HepG2 (cell line): ENCODE measurements at regions not wholly inside any gene's neighbourhood (a gene's known extent, or its start where the extent isn't known, plus 50 kb on each side); places are given as distances from the start of the nearest gene placed in this dataset.

Source experiments
- ATAD3A ChIP-seq: sonication (generic); formaldehyde crosslinking; IDR thresholded peaks from 2 replicates; pipeline ENCODE4 v1.4.0; 2020; ENCODE audit warnings: missing genetic modification reagents
- BCL6 ChIP-seq: IDR thresholded peaks from 2 replicates; pipeline ENCODE4 v1.6.1; 2016; ENCODE audit warnings: missing genetic modification reagents, missing compliant biosample characterization
- FOXM1 ChIP-seq: sonication (generic); formaldehyde crosslinking; IDR thresholded peaks from 2 replicates; pipeline ENCODE4 v1.5.0; 2020; ENCODE audit warnings: missing genetic modification reagents
- FOXP1 ChIP-seq, 2 experiments: fragments of 450-650 bp in 1 of 2; IDR thresholded peaks; 2 replicates each; pipeline ENCODE4 v1.6.1; 2017 to 2018; ENCODE audit warnings: antibody characterized with exemption in 1 of 2
- HDAC2 ChIP-seq: sonication (generic); formaldehyde crosslinking; IDR thresholded peaks from 2 replicates; pipeline ENCODE4 v1.4.0; 2020; ENCODE audit warnings: missing genetic modification reagents
- HNF4A ChIP-seq: sonication (generic); formaldehyde crosslinking; IDR thresholded peaks from 2 replicates; pipeline ENCODE4 v1.4.0; 2020; ENCODE audit warnings: missing genetic modification reagents
- MAZ ChIP-seq, 2 experiments: sonication (generic) in 1 of 2; formaldehyde crosslinking in 1 of 2; IDR thresholded peaks; 2 replicates each; pipeline versions ENCODE4 v1.5.0 to v1.6.1; 2012 to 2020; ENCODE audit warnings: low read depth in 2 of 2, mild to moderate bottlenecking in 2 of 2, borderline replicate concordance in 1 of 2, improper control_type of control experiment in 1 of 2, low read length in 1 of 2, missing genetic modification reagents in 1 of 2, moderate library complexity in 1 of 2
- MED1 ChIP-seq: sonication (generic); formaldehyde crosslinking; IDR thresholded peaks from 2 replicates; pipeline ENCODE4 v1.4.0; 2020; ENCODE audit warnings: missing genetic modification reagents
- NCOR1 ChIP-seq: fragments of 200-600 bp; sonication (generic); IDR thresholded peaks from 2 replicates; pipeline ENCODE4 v1.7.0; 2017; ENCODE audit warnings: antibody characterized with exemption, low read length, borderline replicate concordance
- RARA ChIP-seq: IDR thresholded peaks from 2 replicates; pipeline ENCODE4 v1.6.1; 2016; ENCODE audit warnings: missing genetic modification reagents, missing compliant biosample characterization
- TBX3 ChIP-seq: fragments of 450-650 bp; IDR thresholded peaks from 2 replicates; pipeline ENCODE4 v1.6.1; 2017; ENCODE audit warnings: antibody characterized with exemption, mild to moderate bottlenecking, inconsistent platforms, borderline replicate concordance
- ZFYVE20 ChIP-seq: sonication (generic); formaldehyde crosslinking; IDR thresholded peaks from 2 replicates; pipeline ENCODE4 v1.8.0; 2023; ENCODE audit warnings: low read depth, mild to moderate bottlenecking, moderate library complexity, missing genetic modification reagents, borderline replicate concordance
- ZMYM2 ChIP-seq: sonication (generic); formaldehyde crosslinking; IDR thresholded peaks from 2 replicates; pipeline ENCODE4 v1.8.0; 2022; ENCODE audit warnings: mild to moderate bottlenecking, missing genetic modification reagents
- ZNF432 ChIP-seq: sonication (generic); formaldehyde crosslinking; IDR thresholded peaks from 2 replicates; pipeline ENCODE4 v1.5.0; 2020; ENCODE audit warnings: missing genetic modification reagents, mild to moderate bottlenecking, borderline replicate concordance
- ZNF44 ChIP-seq: sonication (generic); formaldehyde crosslinking; IDR thresholded peaks from 2 replicates; pipeline ENCODE4 v1.5.1; 2020; ENCODE audit warnings: mild to moderate bottlenecking, missing genetic modification reagents
- ZNF629 ChIP-seq: sonication (generic); formaldehyde crosslinking; conservative IDR thresholded peaks from 2 replicates; pipeline ENCODE4 v1.5.0; 2020; ENCODE audit warnings: missing genetic modification reagents
- ZNF850 ChIP-seq: sonication (generic); formaldehyde crosslinking; conservative IDR thresholded peaks from 2 replicates; pipeline ENCODE4 v1.9.0; 2021; ENCODE audit warnings: mild to moderate bottlenecking, missing genetic modification reagents
- TF ChIP-seq, protein P1 (sequence below): sonication (generic); formaldehyde crosslinking; IDR thresholded peaks from 2 replicates; pipeline ENCODE4 v1.5.1; 2020; ENCODE audit warnings: mild to moderate bottlenecking, missing genetic modification reagents, borderline replicate concordance
- TF ChIP-seq, protein P2 (sequence below): sonication (generic); formaldehyde crosslinking; IDR thresholded peaks from 2 replicates; pipeline ENCODE4 v1.4.0; 2020; ENCODE audit warnings: missing genetic modification reagents, borderline replicate concordance

DNA sequence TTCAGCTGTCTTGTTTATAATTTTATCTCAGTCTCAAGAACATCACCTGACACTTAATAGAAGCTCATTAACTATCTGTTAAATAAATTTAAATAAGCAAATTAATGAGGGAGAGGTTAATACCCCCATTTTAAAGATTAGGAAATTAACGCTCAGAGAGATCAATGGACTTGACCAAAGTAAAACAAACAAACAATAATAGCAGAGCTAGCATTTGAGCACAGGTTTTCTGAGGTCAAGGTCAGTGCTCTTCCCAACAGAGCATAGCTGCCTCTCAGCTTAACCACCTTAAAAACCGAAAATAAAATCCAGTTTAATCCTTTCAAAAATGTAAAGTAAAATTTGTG, 196.6 kb upstream of the BCL6 start (continued):
- no peak for TF ChIP-seq ZFYVE20 (CRISPR knock-in tag)
- TF ChIP-seq, protein P1, sequence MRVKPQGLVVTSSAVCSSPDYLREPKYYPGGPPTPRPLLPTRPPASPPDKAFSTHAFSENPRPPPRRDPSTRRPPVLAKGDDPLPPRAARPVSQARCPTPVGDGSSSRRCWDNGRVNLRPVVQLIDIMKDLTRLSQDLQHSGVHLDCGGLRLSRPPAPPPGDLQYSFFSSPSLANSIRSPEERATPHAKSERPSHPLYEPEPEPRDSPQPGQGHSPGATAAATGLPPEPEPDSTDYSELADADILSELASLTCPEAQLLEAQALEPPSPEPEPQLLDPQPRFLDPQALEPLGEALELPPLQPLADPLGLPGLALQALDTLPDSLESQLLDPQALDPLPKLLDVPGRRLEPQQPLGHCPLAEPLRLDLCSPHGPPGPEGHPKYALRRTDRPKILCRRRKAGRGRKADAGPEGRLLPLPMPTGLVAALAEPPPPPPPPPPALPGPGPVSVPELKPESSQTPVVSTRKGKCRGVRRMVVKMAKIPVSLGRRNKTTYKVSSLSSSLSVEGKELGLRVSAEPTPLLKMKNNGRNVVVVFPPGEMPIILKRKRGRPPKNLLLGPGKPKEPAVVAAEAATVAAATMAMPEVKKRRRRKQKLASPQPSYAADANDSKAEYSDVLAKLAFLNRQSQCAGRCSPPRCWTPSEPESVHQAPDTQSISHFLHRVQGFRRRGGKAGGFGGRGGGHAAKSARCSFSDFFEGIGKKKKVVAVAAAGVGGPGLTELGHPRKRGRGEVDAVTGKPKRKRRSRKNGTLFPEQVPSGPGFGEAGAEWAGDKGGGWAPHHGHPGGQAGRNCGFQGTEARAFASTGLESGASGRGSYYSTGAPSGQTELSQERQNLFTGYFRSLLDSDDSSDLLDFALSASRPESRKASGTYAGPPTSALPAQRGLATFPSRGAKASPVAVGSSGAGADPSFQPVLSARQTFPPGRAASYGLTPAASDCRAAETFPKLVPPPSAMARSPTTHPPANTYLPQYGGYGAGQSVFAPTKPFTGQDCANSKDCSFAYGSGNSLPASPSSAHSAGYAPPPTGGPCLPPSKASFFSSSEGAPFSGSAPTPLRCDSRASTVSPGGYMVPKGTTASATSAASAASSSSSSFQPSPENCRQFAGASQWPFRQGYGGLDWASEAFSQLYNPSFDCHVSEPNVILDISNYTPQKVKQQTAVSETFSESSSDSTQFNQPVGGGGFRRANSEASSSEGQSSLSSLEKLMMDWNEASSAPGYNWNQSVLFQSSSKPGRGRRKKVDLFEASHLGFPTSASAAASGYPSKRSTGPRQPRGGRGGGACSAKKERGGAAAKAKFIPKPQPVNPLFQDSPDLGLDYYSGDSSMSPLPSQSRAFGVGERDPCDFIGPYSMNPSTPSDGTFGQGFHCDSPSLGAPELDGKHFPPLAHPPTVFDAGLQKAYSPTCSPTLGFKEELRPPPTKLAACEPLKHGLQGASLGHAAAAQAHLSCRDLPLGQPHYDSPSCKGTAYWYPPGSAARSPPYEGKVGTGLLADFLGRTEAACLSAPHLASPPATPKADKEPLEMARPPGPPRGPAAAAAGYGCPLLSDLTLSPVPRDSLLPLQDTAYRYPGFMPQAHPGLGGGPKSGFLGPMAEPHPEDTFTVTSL (CRISPR knock-in tag), result peak; percentile 81; the same call in 1 of the 2 replicates
- peak; percentile 96 for TF ChIP-seq RARA (CRISPR knock-in tag)
- TF ChIP-seq FOXP1 (IDR thresholded peaks at IDR 0.05), result no peak
- peak; percentile 82 for TF ChIP-seq FOXP1 (CRISPR knock-in tag; IDR thresholded peaks at IDR 0.05)
- peak; percentile 90 for TF ChIP-seq ZNF629 (CRISPR knock-in tag)
- 0 out of 2 replicates have a peak, but pooled peaks have one; percentile 21 for TF ChIP-seq MED1
- peak; percentile 47; the same call in 1 of the 2 replicates for TF ChIP-seq NCOR1
- peak; percentile 70 for TF ChIP-seq BCL6 (CRISPR knock-in tag)
- no peak for TF ChIP-seq ATAD3A
- no peak for TF ChIP-seq FOXM1 (CRISPR knock-in tag)
- no peak for TF ChIP-seq MAZ (IDR thresholded peaks at IDR 0.05; ENCODE audit: borderline replicate concordance, low read depth, low read length)
- no peak for TF ChIP-seq MAZ (CRISPR knock-in tag; IDR thresholded peaks at IDR 0.05; ENCODE audit: low read depth)
- TF ChIP-seq ZMYM2 (CRISPR knock-in tag), result 0 out of 2 replicates have a peak, but pooled peaks have one; percentile 55
- no peak for TF ChIP-seq ZNF44 (CRISPR knock-in tag)
- peak; percentile 54 for TF ChIP-seq HNF4A (CRISPR knock-in tag)
- TF ChIP-seq, protein P2, sequence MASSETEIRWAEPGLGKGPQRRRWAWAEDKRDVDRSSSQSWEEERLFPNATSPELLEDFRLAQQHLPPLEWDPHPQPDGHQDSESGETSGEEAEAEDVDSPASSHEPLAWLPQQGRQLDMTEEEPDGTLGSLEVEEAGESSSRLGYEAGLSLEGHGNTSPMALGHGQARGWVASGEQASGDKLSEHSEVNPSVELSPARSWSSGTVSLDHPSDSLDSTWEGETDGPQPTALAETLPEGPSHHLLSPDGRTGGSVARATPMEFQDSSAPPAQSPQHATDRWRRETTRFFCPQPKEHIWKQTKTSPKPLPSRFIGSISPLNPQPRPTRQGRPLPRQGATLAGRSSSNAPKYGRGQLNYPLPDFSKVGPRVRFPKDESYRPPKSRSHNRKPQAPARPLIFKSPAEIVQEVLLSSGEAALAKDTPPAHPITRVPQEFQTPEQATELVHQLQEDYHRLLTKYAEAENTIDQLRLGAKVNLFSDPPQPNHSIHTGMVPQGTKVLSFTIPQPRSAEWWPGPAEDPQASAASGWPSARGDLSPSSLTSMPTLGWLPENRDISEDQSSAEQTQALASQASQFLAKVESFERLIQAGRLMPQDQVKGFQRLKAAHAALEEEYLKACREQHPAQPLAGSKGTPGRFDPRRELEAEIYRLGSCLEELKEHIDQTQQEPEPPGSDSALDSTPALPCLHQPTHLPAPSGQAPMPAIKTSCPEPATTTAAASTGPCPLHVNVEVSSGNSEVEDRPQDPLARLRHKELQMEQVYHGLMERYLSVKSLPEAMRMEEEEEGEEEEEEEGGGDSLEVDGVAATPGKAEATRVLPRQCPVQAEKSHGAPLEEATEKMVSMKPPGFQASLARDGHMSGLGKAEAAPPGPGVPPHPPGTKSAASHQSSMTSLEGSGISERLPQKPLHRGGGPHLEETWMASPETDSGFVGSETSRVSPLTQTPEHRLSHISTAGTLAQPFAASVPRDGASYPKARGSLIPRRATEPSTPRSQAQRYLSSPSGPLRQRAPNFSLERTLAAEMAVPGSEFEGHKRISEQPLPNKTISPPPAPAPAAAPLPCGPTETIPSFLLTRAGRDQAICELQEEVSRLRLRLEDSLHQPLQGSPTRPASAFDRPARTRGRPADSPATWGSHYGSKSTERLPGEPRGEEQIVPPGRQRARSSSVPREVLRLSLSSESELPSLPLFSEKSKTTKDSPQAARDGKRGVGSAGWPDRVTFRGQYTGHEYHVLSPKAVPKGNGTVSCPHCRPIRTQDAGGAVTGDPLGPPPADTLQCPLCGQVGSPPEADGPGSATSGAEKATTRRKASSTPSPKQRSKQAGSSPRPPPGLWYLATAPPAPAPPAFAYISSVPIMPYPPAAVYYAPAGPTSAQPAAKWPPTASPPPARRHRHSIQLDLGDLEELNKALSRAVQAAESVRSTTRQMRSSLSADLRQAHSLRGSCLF (CRISPR knock-in tag), result no peak
- peak; percentile 77; the same call in 1 of the 2 replicates for TF ChIP-seq TBX3
- TF ChIP-seq ZNF850 (CRISPR knock-in tag), result no peak
- no peak for TF ChIP-seq ZNF432 (CRISPR knock-in tag)
- TF ChIP-seq HDAC2 (CRISPR knock-in tag), result peak; percentile 50; the same call in 1 of the 2 replicates
